ENCODE measurements at regions not wholly inside any gene's neighbourhood (a gene's known extent, or its start where the extent isn't known, plus 50 kb on each side); places are given as distances from the start of the nearest gene placed in this dataset.

- POLR2A ChIA-PET: interaction anchor here (0.6 to 1.8 kb wide), 2 partner anchors 93 to 109 kb away, joined by 3 to 10 read pairs; partner anchors contain the start of gene PIAS1
- Histone ChIP-seq H3K27ac (ENCODE audit: extremely low read depth, low read depth, low read length) (no peak overlapping the region), H3K4me3 (ENCODE audit: low read depth, low read length) (no peak overlapping the region), H3K36me3 (ENCODE audit: control insufficient read depth in 2 of 2, insufficient read depth in 1 of 2, low read length in 2 of 2) (no peaks in the 10 kb centered on the region), H3K9me3 (ENCODE audit: control insufficient read depth, insufficient read depth, low read depth, low read length) (no peaks in the 10 kb centered on the region), H3K4me1 (ENCODE audit: control insufficient read depth, insufficient read depth, low read length) (peaks cover 11% of the 10 kb centered on the region; the same call in 1 of the 2 replicates)
- CTCF ChIA-PET: no interaction called here
- TF ChIP-seq, protein P1, sequence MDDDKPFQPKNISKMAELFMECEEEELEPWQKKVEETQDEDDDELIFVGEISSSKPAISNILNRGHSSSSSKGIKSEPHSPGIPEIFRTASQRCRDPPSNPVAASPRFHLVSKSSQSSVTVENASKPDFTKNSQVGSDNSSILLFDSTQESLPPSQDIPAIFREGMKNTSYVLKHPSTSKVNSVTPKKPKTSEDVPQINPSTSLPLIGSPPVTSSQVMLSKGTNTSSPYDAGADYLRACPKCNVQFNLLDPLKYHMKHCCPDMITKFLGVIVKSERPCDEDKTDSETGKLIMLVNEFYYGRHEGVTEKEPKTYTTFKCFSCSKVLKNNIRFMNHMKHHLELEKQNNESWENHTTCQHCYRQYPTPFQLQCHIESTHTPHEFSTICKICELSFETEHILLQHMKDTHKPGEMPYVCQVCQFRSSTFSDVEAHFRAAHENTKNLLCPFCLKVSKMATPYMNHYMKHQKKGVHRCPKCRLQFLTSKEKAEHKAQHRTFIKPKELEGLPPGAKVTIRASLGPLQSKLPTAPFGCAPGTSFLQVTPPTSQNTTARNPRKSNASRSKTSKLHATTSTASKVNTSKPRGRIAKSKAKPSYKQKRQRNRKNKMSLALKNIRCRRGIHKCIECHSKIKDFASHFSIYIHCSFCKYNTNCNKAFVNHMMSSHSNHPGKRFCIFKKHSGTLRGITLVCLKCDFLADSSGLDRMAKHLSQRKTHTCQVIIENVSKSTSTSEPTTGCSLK (tag by site-specific recombination; IDR thresholded peaks at IDR 0.05): no peak
- TF ChIP-seq WT1 (tag by site-specific recombination; IDR thresholded peaks at IDR 0.05): no peak
- no peak for TF ChIP-seq ZFP41 (tag by site-specific recombination; IDR thresholded peaks at IDR 0.05; ENCODE audit: borderline replicate concordance)
- no peak for TF ChIP-seq ZNF768 (tag by site-specific recombination; IDR thresholded peaks at IDR 0.05)
- TF ChIP-seq ZEB2 (tag by site-specific recombination; IDR thresholded peaks at IDR 0.05): no peak
Observed at GRCh38 chr15:67945131-67945530, 105.3 kb upstream of the RNU6-1 start.

GRCh38 chr15:67945951-67946700 is 106.3 kb upstream of the RNU6-1 start:
- no peaks in the 10 kb centered on the region for H3K36me3 ChIP-seq (ENCODE audit: control insufficient read depth in 2 of 2, insufficient read depth in 1 of 2, low read length in 2 of 2)
- no peaks in the 10 kb centered on the region for H3K9me3 ChIP-seq (ENCODE audit: control insufficient read depth, insufficient read depth, low read depth, low read length)
- H3K27ac ChIP-seq (ENCODE audit: extremely low read depth, low read depth, low read length): peak overlapping the region; percentile 10; the same call in 1 of the 2 replicates
- peaks cover 11% of the 10 kb centered on the region; the same call in 1 of the 2 replicates for H3K4me1 ChIP-seq (ENCODE audit: control insufficient read depth, insufficient read depth, low read length)
- ChIA-PET POLR2A (interaction anchor here (0.6 to 1.8 kb wide), 7 partner anchors 8 to 108 kb away, joined by 3 to 10 read pairs (median 4); partner anchors contain the start of gene PIAS1), CTCF (interaction anchor here (0.8 to 1.0 kb wide), 4 partner anchors 10 to 209 kb away, joined by 3 to 5 read pairs (median 4); no protein-coding TSS in a partner anchor)
- H3K4me3 ChIP-seq (ENCODE audit: low read depth, low read length): no peak overlapping the region
- no peak for TF ChIP-seq ZNF132 (tag by site-specific recombination; IDR thresholded peaks at IDR 0.05; ENCODE audit: borderline replicate concordance)
- TF ChIP-seq KLF1 (tag by site-specific recombination; IDR thresholded peaks at IDR 0.05): no peak
- no peak for TF ChIP-seq ZNF48 (tag by site-specific recombination; IDR thresholded peaks at IDR 0.05)
- TF ChIP-seq, protein P2, sequence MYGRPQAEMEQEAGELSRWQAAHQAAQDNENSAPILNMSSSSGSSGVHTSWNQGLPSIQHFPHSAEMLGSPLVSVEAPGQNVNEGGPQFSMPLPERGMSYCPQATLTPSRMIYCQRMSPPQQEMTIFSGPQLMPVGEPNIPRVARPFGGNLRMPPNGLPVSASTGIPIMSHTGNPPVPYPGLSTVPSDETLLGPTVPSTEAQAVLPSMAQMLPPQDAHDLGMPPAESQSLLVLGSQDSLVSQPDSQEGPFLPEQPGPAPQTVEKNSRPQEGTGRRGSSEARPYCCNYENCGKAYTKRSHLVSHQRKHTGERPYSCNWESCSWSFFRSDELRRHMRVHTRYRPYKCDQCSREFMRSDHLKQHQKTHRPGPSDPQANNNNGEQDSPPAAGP (tag by site-specific recombination; IDR thresholded peaks at IDR 0.05): 0 out of 2 replicates have a peak, but pooled peaks have one; percentile 16
- peak; percentile 65; the same call in 1 of the 2 replicates for TF ChIP-seq SCRT1 (tag by site-specific recombination; IDR thresholded peaks at IDR 0.05; ENCODE audit: borderline replicate concordance)
- TF ChIP-seq SP3 (tag by site-specific recombination; IDR thresholded peaks at IDR 0.05): 0 out of 2 replicates have a peak, but pooled peaks have one; percentile 15
- peak; percentile 29; the same call in 1 of the 2 replicates for TF ChIP-seq ZBTB44 (tag by site-specific recombination; IDR thresholded peaks at IDR 0.05)
- no peak for TF ChIP-seq WT1 (tag by site-specific recombination; IDR thresholded peaks at IDR 0.05)
- TF ChIP-seq IKZF3 (tag by site-specific recombination; IDR thresholded peaks at IDR 0.05): 0 out of 2 replicates have a peak, but pooled peaks have one; percentile 49
- TF ChIP-seq, protein P3, sequence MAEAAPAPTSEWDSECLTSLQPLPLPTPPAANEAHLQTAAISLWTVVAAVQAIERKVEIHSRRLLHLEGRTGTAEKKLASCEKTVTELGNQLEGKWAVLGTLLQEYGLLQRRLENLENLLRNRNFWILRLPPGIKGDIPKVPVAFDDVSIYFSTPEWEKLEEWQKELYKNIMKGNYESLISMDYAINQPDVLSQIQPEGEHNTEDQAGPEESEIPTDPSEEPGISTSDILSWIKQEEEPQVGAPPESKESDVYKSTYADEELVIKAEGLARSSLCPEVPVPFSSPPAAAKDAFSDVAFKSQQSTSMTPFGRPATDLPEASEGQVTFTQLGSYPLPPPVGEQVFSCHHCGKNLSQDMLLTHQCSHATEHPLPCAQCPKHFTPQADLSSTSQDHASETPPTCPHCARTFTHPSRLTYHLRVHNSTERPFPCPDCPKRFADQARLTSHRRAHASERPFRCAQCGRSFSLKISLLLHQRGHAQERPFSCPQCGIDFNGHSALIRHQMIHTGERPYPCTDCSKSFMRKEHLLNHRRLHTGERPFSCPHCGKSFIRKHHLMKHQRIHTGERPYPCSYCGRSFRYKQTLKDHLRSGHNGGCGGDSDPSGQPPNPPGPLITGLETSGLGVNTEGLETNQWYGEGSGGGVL (tag by site-specific recombination; IDR thresholded peaks at IDR 0.05): peak; percentile 9; the same call in 1 of the 2 replicates
- no peak for TF ChIP-seq ZNF621 (tag by site-specific recombination; IDR thresholded peaks at IDR 0.05)
- no peak for TF ChIP-seq KLF9 (tag by site-specific recombination; IDR thresholded peaks at IDR 0.05; ENCODE audit: low read depth)
- TF ChIP-seq SCRT2 (tag by site-specific recombination; IDR thresholded peaks at IDR 0.05): peak; percentile 98
- peak; percentile 38 for TF ChIP-seq ZNF341 (tag by site-specific recombination; IDR thresholded peaks at IDR 0.05; ENCODE audit: low read depth)
- no peak for TF ChIP-seq ZNF184 (tag by site-specific recombination; IDR thresholded peaks at IDR 0.05)
- TF ChIP-seq SP7 (tag by site-specific recombination; IDR thresholded peaks at IDR 0.05): peak; percentile 29; the same call in 1 of the 2 replicates
- TF ChIP-seq, protein P4, sequence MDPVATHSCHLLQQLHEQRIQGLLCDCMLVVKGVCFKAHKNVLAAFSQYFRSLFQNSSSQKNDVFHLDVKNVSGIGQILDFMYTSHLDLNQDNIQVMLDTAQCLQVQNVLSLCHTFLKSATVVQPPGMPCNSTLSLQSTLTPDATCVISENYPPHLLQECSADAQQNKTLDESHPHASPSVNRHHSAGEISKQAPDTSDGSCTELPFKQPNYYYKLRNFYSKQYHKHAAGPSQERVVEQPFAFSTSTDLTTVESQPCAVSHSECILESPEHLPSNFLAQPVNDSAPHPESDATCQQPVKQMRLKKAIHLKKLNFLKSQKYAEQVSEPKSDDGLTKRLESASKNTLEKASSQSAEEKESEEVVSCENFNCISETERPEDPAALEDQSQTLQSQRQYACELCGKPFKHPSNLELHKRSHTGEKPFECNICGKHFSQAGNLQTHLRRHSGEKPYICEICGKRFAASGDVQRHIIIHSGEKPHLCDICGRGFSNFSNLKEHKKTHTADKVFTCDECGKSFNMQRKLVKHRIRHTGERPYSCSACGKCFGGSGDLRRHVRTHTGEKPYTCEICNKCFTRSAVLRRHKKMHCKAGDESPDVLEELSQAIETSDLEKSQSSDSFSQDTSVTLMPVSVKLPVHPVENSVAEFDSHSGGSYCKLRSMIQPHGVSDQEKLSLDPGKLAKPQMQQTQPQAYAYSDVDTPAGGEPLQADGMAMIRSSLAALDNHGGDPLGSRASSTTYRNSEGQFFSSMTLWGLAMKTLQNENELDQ (tag by site-specific recombination; IDR thresholded peaks at IDR 0.05; ENCODE audit: low read depth): no peak
- TF ChIP-seq ZNF529 (tag by site-specific recombination; IDR thresholded peaks at IDR 0.05; ENCODE audit: insufficient replicate concordance): no peak
- TF ChIP-seq ZNF16 (tag by site-specific recombination; IDR thresholded peaks at IDR 0.05; ENCODE audit: low read depth): no peak

Measured in HEK293 (cell line).